ENCODE measurements at regions not wholly inside any gene's neighbourhood (a gene's known extent, or its start where the extent isn't known, plus 50 kb on each side); places are given as distances from the start of the nearest gene placed in this dataset.
A peak's percentile ranks its signal among the peaks of the same experiment; 100 is the strongest.
"Not testable (repeated sequence)": the region's sequence is repeated elsewhere in the genome, so short reads cannot be mapped to it uniquely, and the experiment has no call there.

DNA sequence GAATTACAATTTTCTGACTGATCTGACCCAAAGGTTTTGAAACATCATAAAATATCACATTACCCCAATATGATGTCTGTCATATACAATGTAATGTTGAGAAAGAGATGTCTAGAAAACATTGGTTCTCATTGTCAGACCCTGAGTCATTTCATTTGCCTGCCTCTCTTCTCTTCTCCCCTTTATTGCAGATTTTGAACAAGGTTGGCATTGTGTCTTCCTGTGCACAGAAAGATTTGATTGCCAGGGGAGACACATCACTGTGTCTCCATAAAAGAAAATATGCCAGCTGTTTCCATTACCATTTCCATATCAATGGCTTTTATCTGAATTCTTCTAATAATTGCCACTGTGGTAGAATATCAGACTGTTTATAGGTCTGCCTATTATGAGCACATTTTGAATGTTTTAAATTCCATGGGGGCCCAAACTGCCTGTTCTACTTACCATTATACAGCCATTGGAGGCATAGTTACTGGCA, 65.6 kb downstream of the IFI44 start:
- no peak overlapping the region for H3K4me3 ChIP-seq (ENCODE audit: low read depth, low read length)
- peak; percentile 36 for DNase-seq (ENCODE audit: low read depth)

DNA sequence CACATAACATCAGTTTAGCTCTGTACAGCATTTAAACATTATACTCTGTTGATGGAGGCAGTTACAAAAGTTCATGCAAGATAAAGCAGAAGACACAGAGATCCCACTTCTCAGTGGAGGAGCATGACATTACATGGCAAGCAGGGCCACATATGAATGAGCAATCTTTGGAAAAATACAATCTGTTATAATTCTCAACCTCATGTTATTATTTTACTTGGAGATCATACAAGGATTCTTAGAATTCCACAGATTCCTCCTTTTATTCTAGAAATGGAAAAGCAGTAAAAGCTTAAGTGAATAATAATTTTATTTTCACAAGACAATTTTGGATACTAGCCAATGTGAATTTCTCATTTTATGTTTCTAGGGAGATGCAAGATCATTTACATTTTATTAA, 66.6 kb downstream of the IFI44 start:
- peak; percentile 36 for DNase-seq (ENCODE audit: low read depth)

DNA sequence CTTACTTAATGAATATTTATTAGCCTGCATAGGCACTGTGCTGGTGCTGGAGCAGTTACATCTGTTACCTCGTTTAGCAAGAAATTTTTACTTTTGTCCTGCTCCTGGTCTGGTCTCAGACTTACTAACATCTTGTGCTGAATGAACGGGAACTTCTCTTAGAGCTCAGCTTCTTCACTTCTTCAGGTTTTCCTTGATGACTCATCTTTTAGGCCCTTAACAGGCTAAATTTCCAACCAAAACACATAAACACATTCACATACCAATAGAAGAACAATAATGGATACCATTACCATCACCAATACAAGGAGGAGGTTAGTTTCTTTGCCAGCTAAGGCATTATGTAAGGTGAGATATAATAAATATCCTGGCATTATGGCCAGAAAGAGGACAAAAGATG, 68.9 kb downstream of the IFI44 start:
- no peak for DNase-seq (ENCODE audit: low read depth)
- H3K4me3 ChIP-seq (ENCODE audit: low read depth, low read length), result no peak overlapping the region

More for the DNA sequence above, 66.6 kb downstream of the IFI44 start:
- no peak overlapping the region for H3K4me3 ChIP-seq (ENCODE audit: low read depth, low read length)

DNA sequence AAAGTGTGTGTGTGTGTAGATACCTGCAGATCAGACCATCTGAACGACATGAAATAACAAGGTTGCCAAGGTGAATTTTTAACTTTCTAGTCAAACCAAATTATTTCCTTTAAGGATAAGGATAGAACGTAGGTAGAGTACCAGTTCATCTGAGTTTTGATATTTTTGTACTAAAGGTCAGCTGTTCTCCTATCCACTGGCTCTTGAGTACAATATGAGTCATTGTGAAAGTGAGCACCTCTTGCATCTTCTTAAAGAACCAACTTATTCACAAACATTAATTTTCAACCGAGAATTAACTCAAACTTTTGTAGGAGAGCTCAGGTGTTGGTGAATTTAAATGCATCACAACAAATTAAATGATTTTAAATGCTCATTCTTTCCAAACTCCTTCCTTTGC, 71.5 kb downstream of the IFI44 start:
- H3K4me3 ChIP-seq (ENCODE audit: low read depth, low read length), result no peak overlapping the region
- no peak for DNase-seq (ENCODE audit: low read depth)

DNA sequence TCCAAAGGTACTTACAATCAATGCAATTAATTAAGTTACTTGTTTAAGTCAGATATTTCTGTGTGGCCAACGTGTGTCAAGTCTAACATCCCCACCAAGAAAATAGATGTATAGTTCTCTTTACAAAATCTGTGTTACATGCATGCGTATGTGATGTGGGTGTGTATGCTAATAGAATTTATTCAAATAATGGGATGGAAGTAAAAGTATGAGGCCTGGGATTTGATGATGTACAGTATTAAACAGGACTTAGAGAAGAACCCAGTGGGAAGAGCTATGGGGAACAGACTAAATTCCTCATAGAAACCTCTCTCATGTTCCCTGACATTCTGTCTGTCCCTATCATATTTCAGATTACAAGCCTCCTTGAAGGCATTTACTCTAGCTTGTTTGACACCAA, 72.5 kb downstream of the IFI44 start:
- no peak for DNase-seq (ENCODE audit: low read depth)
- no peak overlapping the region for H3K4me3 ChIP-seq (ENCODE audit: low read depth, low read length)

DNA sequence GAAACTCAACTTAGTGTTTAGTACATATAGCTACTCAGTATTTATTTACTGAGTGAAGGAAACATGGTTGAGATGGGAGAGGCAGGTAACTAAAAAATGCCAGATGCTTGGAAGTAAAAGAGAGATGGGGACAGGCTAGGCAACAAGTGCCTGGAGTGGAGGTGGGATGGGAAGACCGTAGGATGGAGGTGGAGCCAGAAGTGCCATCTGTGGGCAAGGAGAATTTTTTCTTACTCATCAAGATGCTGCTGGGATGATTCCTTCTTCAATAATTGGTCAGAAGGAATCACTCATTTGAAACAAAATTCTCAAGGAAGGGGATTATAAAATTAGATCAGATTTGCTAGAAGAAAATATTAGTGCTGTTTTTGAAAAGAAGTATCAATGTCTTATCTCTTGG, 72.9 kb downstream of the IFI44 start:
- DNase-seq (ENCODE audit: low read depth), result no peak

DNA sequence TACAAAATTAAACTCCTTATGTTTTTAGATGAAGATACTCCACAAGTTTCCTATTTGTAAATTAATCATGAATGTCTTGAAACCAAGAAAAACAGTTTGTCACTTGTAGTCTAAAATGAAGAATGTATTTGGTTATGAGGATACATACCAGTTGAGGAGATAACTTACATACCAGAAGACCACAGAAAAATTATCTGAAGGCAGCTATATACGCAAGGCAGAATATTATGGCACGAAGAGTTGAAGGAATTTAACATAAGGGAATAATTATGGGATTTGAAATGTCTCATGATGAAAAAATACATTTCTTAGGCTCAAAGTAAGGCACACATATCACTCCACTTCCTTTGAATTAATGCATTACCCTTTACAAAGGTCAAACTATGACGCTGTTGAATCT, 73.3 kb downstream of the IFI44 start:
- no peak overlapping the region for H3K4me3 ChIP-seq (ENCODE audit: low read depth, low read length)
- DNase-seq (ENCODE audit: low read depth), result no peak

More for the DNA sequence above, 72.9 kb downstream of the IFI44 start:
- H3K4me3 ChIP-seq (ENCODE audit: low read depth, low read length), result no peak overlapping the region

DNA sequence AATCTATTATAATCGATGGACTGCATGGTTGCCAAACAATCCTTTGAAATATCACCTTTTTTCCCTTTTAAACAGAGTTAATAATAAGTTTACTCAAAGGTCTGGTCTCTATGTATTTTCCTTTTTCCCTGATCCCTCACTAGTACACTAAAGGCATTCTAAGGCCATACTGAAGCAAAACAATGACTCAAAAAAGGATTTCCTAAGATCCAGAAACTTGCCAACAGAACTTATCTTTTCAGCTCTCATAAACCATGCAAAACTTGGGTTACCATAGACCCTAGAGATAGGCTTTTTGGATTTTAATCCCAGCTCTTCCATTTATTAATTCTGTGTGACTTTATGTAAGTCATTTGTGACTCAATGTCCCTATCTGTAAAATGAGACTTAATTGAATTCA, 77.1 kb downstream of the IFI44 start:
- no peak for DNase-seq (ENCODE audit: low read depth)
- no peak overlapping the region for H3K4me3 ChIP-seq (ENCODE audit: low read depth, low read length)

DNA sequence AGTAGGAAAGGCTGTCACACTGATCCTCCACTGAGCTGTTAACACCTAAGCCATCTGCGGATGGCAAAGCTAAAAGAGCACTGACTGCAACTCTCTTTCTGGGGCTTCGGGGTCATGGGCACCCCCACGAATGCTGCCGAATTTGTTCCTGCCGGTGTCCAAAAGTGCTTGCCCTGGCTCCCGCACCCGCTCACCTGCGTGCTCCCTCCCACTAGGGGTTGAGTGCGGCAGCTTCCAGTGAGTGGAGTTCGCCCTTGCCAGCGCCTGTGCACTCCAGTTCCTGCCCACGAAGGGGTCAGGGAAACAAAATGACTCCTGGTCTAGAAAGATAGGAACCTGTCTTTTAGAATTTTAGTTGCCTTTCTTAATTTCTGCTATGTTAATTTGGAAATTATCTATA, 78.7 kb downstream of the IFI44 start:
- no peak for DNase-seq (ENCODE audit: low read depth)
- H3K4me3 ChIP-seq (ENCODE audit: low read depth, low read length), result no peak overlapping the region

DNA sequence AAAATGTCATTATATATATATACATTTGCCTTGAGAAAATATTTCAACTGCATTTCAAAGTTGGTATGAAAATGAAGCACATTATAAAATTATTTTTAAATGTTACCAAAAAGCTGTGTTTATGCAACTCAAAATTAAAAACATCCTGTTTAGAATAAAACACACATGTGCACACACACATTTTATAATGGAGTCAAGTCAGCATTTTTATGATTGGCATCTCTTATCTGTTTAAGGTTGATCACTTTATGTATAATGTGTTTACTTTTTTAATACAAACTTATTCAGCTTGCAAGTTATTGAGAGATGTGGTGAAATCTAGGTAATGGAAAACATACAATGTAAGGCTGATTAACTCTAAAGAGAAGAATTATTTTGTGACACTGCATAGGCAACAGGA, 80.4 kb downstream of the IFI44 start:
- no peak for DNase-seq (ENCODE audit: low read depth)
- H3K4me3 ChIP-seq (ENCODE audit: low read depth, low read length), result no peak overlapping the region

DNA sequence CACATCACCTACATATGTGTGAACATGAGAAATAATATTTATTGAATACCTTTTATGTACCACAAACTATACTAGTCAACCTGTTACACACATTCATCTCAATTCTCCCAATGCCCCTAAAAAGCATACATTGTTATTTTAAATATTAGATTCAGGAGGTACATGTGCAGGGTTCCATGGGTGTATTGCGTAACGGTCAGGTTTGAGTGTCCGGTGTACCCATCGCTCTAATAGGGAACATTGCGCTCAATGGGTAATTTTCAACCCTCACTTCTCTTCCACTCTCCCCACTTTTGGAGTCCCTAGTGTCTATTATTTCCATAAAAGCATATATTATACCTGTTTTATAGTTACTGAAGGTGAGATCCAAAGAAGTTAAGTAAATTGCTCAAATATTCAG, 82.0 kb downstream of the IFI44 start:
- no peak for DNase-seq (ENCODE audit: low read depth)
- no peak overlapping the region for H3K4me3 ChIP-seq (ENCODE audit: low read depth, low read length)

DNA sequence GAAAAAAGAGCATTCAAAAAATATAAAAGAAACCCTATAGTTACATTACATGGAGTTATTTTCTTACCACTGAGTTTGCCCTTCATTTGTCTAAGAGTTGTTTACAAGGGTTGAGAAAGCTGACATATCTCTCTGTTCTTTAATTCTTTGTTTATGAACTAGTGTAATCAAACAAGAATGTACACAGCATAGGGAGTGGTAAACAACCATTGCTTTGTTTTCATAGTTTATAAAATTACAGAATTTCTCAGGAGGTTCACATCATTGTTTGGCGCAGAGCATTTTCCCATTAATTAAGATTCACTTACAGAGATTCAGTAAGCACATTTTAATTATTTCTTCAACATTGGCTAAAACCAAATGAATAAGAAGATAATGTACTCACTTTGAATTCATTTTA, 87.6 kb downstream of the IFI44 start:
- no peak overlapping the region for H3K4me3 ChIP-seq (ENCODE audit: low read depth, low read length)
- DNase-seq (ENCODE audit: low read depth), result no peak

DNA sequence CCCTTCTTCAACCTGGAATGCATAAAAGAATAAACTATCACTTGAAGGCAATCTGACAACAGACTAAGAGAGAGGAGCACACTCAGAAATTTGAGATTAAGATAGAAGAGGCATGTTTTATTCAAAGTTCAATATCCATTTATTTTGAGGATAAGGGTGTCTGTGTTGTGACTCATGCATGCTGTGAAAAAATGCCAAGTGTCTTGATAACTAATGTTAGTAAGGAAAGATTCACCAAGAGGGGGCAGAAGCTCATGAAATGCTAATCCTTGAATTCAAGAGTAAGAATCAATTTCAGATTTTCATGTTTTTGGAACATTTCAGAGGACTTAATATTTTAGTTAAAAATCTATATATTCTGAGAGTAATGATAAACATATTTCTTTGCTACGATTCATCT, 94.0 kb downstream of the IFI44 start:
- H3K4me3 ChIP-seq (ENCODE audit: low read depth, low read length), result no peak overlapping the region
- no peak for DNase-seq (ENCODE audit: low read depth)

DNA sequence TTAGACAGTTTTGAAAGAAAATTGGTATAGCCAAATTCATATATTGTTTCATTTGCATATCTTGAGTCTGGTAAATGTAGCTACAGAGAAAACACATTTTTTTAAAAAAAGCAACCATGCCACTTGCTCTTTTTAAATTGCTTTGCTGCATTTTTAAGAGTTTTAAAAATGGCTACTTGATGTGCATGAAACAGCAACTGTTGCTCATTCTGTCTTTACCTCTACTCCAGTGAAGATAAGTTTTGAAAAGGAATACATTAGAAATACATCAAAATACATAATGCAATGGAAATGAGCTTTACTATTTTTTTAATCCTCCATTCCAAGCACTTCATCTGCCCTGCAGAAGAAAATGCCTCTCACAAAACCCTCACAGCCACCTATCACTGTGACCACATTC, 95.5 kb downstream of the IFI44 start:
- DNase-seq (ENCODE audit: low read depth), result no peak
- H3K4me3 ChIP-seq (ENCODE audit: low read depth, low read length), result no peak overlapping the region

DNA sequence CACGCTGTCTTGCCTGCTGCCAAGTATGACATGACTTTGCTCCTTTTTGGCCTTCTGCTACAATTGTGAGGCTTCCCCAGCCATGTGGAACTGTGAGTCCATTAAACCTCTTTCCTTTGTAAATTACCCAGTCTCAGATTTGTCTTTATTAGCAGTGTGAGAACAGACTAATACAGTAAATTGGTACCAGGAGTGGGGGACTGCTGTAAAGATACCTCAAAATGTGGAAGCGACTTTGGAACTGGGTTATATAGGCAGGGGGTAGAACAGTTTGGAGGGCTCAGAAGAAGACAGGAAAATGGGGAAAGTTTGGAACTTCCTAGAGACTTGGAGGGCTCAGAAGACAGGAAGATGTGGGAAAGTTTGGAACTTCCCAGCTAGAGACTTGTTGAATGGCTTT, 104.0 kb downstream of the IFI44 start:
- H3K4me3 ChIP-seq (ENCODE audit: low read depth, low read length); DNase-seq (ENCODE audit: low read depth): not testable (repeated sequence)

DNA sequence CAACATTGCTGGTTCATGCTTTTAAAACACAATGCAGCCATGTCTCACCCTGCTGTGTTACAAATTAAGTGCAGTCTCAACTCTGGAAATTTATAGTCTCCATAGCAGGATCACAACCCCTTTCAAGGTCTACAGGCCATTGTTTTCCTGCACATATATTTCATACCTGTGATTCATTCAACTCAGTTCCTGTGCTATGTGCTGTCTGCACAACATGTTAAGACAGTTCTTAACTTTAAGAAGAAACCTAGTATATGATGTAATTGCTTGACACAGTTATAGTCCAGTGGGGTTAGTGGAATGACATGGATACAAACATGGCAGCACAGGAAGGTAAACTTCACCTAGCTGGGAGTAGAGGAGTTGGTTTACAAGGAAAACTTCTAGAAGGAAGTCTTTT, 106.4 kb downstream of the IFI44 start:
- H3K4me3 ChIP-seq (ENCODE audit: low read depth, low read length), result no peak overlapping the region
- DNase-seq (ENCODE audit: low read depth), result no peak

DNA sequence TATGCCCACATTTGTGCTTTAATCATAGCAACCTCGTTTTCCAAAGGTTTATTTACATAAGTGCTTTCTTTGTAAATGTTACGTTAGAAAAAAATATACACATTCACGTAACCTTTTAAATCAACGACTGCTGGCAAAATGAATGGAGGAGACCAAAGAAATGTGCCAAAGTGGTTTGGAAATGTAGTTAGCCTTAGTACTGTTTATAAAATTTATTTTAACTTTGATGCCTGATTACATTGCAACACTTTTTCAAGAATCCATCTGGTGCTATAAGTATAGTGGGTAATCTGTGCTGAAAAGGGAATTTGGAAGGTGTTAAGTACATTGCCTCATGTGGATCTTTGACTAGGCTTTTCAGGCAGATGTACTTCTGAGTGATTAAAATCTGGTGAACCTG, 108.9 kb downstream of the IFI44 start:
- no peak for DNase-seq (ENCODE audit: low read depth)
- no peak overlapping the region for H3K4me3 ChIP-seq (ENCODE audit: low read depth, low read length)

DNA sequence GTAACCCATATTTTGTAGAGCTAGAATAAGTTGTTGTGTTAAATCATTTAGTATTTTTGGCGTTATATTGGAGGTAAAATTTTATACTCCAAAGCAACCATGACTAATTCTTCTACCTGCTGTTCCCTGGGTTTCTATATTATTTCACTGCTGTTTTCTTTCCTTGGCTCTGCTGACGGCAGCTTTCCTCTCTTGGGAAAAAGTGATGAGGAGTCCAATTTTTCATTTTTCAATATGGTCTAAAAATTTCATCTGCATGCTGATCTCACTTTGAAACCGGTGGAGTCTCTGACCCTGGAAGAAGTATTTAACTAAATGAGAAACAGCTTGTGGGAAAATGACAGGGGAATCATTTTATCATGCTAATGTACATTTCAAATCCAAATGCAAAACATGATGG, 110.2 kb downstream of the IFI44 start:
- no peak for DNase-seq (ENCODE audit: low read depth)
- H3K4me3 ChIP-seq (ENCODE audit: low read depth, low read length), result no peak overlapping the region

DNA sequence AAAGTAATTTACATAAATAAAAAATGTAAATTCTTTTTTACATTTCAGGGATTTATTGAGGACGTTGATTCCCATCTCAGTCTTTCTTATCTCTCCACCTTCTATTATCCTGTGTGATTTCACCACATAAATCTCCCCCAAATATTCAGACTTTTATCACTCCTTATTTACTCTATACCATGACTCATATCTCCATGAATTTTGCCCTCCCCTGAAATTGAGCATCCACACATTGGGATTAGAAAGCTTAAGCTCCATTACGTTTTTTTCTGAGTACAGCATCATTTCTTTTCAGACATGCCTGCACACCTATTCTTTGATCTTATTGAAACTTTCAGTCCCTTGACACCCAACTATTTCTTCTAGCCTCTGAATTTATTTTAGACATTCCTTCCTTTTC, 111.2 kb downstream of the IFI44 start:
- no peak for DNase-seq (ENCODE audit: low read depth)

DNA sequence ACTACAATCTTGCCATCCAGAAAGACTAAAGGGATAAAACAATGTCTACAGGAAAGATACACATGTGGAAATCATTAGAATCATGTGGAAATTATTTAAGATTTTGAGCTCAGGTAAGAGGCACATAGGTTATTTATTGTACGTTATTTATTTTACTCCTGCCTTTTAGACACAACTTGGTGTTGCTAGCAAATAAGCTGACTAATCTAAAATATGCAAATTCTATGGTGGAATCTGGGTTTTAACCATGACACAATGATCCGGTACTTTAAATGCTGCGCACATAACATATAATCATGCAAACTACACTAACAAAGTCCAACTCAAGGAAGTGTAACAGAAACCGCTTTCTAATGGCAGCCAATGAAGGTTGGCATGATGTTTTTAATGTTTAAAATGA, 112.5 kb downstream of the IFI44 start:
- DNase-seq (ENCODE audit: low read depth), result no peak
- no peak overlapping the region for H3K4me3 ChIP-seq (ENCODE audit: low read depth, low read length)

More for the DNA sequence above, 111.2 kb downstream of the IFI44 start:
- no peak overlapping the region for H3K4me3 ChIP-seq (ENCODE audit: low read depth, low read length)

DNA sequence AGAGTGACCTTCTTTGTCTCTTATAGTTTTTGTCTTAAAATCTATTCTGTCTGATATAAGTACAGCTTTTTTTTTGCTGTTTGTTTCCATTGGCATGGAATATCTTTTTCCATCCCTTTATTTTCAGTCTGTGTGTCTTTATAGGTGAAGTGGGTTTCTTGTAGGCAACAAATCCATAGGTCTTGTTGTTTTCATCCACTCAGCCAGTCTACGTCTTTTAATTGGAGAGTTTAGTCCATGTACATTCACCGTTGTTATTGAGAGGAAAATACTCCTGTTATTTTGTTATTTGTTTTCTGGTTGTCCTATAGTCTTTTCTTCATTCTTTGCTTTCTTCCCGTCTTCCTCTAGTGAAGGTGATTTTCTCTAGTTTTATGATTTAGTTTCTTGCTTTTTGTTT, 115.9 kb downstream of the IFI44 start:
- DNase-seq (ENCODE audit: low read depth), result no peak

DNA sequence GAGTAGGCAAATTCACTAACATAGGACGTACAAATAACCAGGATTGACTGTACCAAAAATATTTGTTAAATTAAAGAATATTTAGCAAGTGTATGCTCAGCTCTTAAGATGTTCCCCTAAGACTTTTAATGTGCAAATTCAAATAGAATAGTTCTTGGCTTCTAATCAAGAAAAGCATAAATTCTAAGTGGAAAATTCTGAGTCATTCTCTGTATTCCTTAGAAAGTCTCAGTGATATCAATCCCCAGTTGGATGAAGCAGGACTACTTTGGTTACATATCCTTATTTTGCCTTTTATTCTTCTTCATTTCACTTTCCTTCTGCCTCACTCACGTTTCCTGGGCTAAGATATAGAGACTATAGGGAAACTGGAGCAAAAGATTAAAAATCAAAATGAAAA, 130.2 kb downstream of the IFI44 start:
- DNase-seq (ENCODE audit: low read depth), result peak; percentile 25
- no peak overlapping the region for H3K4me3 ChIP-seq (ENCODE audit: low read depth, low read length)

More for the DNA sequence above, 115.9 kb downstream of the IFI44 start:
- no peak overlapping the region for H3K4me3 ChIP-seq (ENCODE audit: low read depth, low read length)
